DOHH2 (cell line): ENCODE measurements at regions not wholly inside any gene's neighbourhood (a gene's known extent, or its start where the extent isn't known, plus 50 kb on each side); places are given as distances from the start of the nearest gene placed in this dataset.

Source experiments
- CTCF ChIP-seq: fragments of 200-600 bp; sonication (generic); IDR thresholded peaks from one replicate; pipeline ENCODE4 v1.5.1; 2014; ENCODE audit warnings: antibody characterized with exemption, mild to moderate bottlenecking, low read depth, low read length; ENCODE audit not compliant: poor library complexity, severe bottlenecking
- EZH2phosphoT487 ChIP-seq: fragments of 200-600 bp; sonication (generic); IDR thresholded peaks from 2 replicates; pipeline ENCODE4 v1.6.1; 2017; ENCODE audit warnings: borderline replicate concordance, mild to moderate bottlenecking, antibody characterized with exemption, low read length, moderate library complexity, mixed read lengths

- TF ChIP-seq CTCF (no peak), EZH2phosphoT487 (no peak)
These were observed 171.0 kb upstream of the TSC22D1 start for GRCh38 chr13:44747179-44747578.
